HG03039 (cell line): ENCODE measurements at regions not wholly inside any gene's neighbourhood (a gene's known extent, or its start where the extent isn't known, plus 50 kb on each side); places are given as distances from the start of the nearest gene placed in this dataset.
"Not testable (repeated sequence)": the region's sequence is repeated elsewhere in the genome, so short reads cannot be mapped to it uniquely, and the experiment has no call there.

Experiments
- ATAC-seq: cut with Tn5 transposase; IDR thresholded peaks from one replicate; pipeline ENCODE4 v1.9.1; 2021; ENCODE audit warnings: mild to moderate bottlenecking, moderate library complexity; ENCODE audit not compliant: unreplicated experiment

- ATAC-seq: no peak
Observed at GRCh38 chr14:85182282-85182681, 347.7 kb upstream of the FLRT2 start.

GRCh38 chr14:85186082-85186481 is 343.9 kb upstream of the FLRT2 start:
- no peak for ATAC-seq

GRCh38 chr14:85187521-85187920 is 342.4 kb upstream of the FLRT2 start:
- no peak for ATAC-seq

- ATAC-seq: no peak
Observed at GRCh38 chr14:85188836-85189235, 341.1 kb upstream of the FLRT2 start.

GRCh38 chr14:85189253-85189652 is 340.7 kb upstream of the FLRT2 start:
- not testable (repeated sequence) for ATAC-seq

- ATAC-seq: no peak
Observed at GRCh38 chr14:85190251-85190650, 339.7 kb upstream of the FLRT2 start.

- no peak for ATAC-seq
Observed at GRCh38 chr14:85191986-85192385, 338.0 kb upstream of the FLRT2 start.

- no peak for ATAC-seq
Observed at GRCh38 chr14:85195872-85196477, 334.0 kb upstream of the FLRT2 start.

- no peak for ATAC-seq
Observed at GRCh38 chr14:85198001-85198400, 331.9 kb upstream of the FLRT2 start.

GRCh38 chr14:85205875-85206274 is 324.1 kb upstream of the FLRT2 start:
- ATAC-seq: no peak

GRCh38 chr14:85214471-85214870 is 315.5 kb upstream of the FLRT2 start:
- no peak for ATAC-seq

- no peak for ATAC-seq
Observed at GRCh38 chr14:85217412-85217811, 312.5 kb upstream of the FLRT2 start.

GRCh38 chr14:85218982-85219381 is 311.0 kb upstream of the FLRT2 start:
- ATAC-seq: no peak

- ATAC-seq: no peak
Observed at GRCh38 chr14:85221832-85222231, 308.1 kb upstream of the FLRT2 start.

- ATAC-seq: no peak
Observed at GRCh38 chr14:85222341-85222740, 307.6 kb upstream of the FLRT2 start.

- no peak for ATAC-seq
Observed at GRCh38 chr14:85223667-85224066, 306.3 kb upstream of the FLRT2 start.

GRCh38 chr14:85224241-85224640 is 305.7 kb upstream of the FLRT2 start:
- ATAC-seq: no peak

GRCh38 chr14:85233756-85234155 is 296.2 kb upstream of the FLRT2 start:
- ATAC-seq: no peak

GRCh38 chr14:85234156-85235025 is 295.6 kb upstream of the FLRT2 start:
- ATAC-seq: no peak

- ATAC-seq: no peak
Observed at GRCh38 chr14:85235868-85236267, 294.1 kb upstream of the FLRT2 start.

- no peak for ATAC-seq
Observed at GRCh38 chr14:85236296-85236695, 293.6 kb upstream of the FLRT2 start.

GRCh38 chr14:85239791-85240190 is 290.2 kb upstream of the FLRT2 start:
- no peak for ATAC-seq
